Panc1 (cell line): ENCODE measurements at regions not wholly inside any gene's neighbourhood (a gene's known extent, or its start where the extent isn't known, plus 50 kb on each side); places are given as distances from the start of the nearest gene placed in this dataset.

ENCODE experiments used
- ATAC-seq: fragments of 200-7000 bp; cut with Tn5 transposase; 2 replicates; pipeline ENCODE4 v1.9.1; 2020; ENCODE audit warnings: mild to moderate bottlenecking, moderate library complexity
- BruUV-seq: library from RNA; stranded (reverse); fragments of 400-500 nt; replicated peaks from 2 replicates; lab custom pipeline; 2021; lab: Mats Ljungman, UMichigan
- CTCF ChIA-PET: fragments of 300-600 bp; sonication (Branson Sonifier 250); formaldehyde crosslinking; loops from one replicate; lab custom pipeline; 2022; ENCODE audit warnings: antibody characterized with exemption; lab: Charles Lee
- POLR2A ChIA-PET: fragments of 300-600 bp; sonication (Branson Sonifier 250); formaldehyde crosslinking; loops from one replicate; lab custom pipeline; 2022; ENCODE audit warnings: antibody characterized with exemption; lab: Charles Lee
- DNase-seq: peaks from one replicate; pipeline ENCODE4 v3.0.0-alpha.2; 2010; ENCODE audit warnings: low read depth, low spot score
- H3K27ac ChIP-seq: 2 replicates; pipeline ENCODE4 v1.5.1; 2011; ENCODE audit warnings: mild to moderate bottlenecking, low read length, inconsistent platforms
- H3K27me3 ChIP-seq: fragments of 200-500 bp; sonication (Bioruptor generic); 2 replicates; pipeline ENCODE4 v1.6.0; 2014; ENCODE audit warnings: low read length, inconsistent platforms; ENCODE audit not compliant: control insufficient read depth, insufficient read depth
- H3K36me3 ChIP-seq: fragments of 200-500 bp; sonication (Bioruptor generic); 2 replicates; pipeline ENCODE4 v1.5.1; 2014; ENCODE audit warnings: inconsistent platforms, mild to moderate bottlenecking, low read length, moderate library complexity; ENCODE audit not compliant: control insufficient read depth, insufficient read depth
- H3K4me1 ChIP-seq: 2 replicates; pipeline ENCODE4 v1.5.1; 2011; ENCODE audit warnings: inconsistent platforms, mild to moderate bottlenecking, low read length, moderate library complexity; ENCODE audit not compliant: control insufficient read depth, insufficient read depth
- H3K4me3 ChIP-seq, 2 experiments: 2 replicates each; pipeline ENCODE4 v1.5.1; 2011 to 2012; ENCODE audit warnings: low read depth in 2 of 2, low read length in 2 of 2, mild to moderate bottlenecking in 2 of 2, inconsistent platforms in 1 of 2, moderate library complexity in 1 of 2
- H3K9me3 ChIP-seq: fragments of 200-500 bp; sonication (Bioruptor generic); 2 replicates; pipeline ENCODE4 v1.5.1; 2014; ENCODE audit warnings: low read depth, mild to moderate bottlenecking, inconsistent platforms, low read length, moderate library complexity; ENCODE audit not compliant: control insufficient read depth, insufficient read depth
- POLR2AphosphoS5 ChIP-seq: IDR thresholded peaks from 2 replicates; pipeline ENCODE4 v1.6.1; 2012; ENCODE audit warnings: mild to moderate bottlenecking, low read depth, low read length, moderate library complexity
- SIN3A ChIP-seq: IDR thresholded peaks from 2 replicates; pipeline ENCODE4 v1.6.1; 2012; ENCODE audit warnings: low read depth, mild to moderate bottlenecking, low read length, moderate library complexity, borderline replicate concordance; ENCODE audit not compliant: insufficient read depth
- TCF7L2 ChIP-seq: IDR thresholded peaks from 2 replicates; pipeline ENCODE4 v1.6.1; 2011; ENCODE audit warnings: mild to moderate bottlenecking, low read depth, low read length, inconsistent platforms
- in situ Hi-C: cut with HindIII; loops from 2 replicates; pipeline ENCODE4 v1.10.0; 2016; ENCODE audit warnings: low sequenced_read_pairs, low pct_unique_long_range_greater_than_20kb
- intact Hi-C: fragments of 100-400 bp; cut with micrococcal nuclease; formaldehyde crosslinking; loops from one replicate; pipeline ENCODE4 v1.10.0; 2022; ENCODE audit not compliant: unreplicated experiment
- TF ChIP-seq, protein P1 (sequence below): fragments of 450-650 bp; IDR thresholded peaks from 2 replicates; pipeline ENCODE4 v1.5.1; 2017; ENCODE audit warnings: mild to moderate bottlenecking
- TF ChIP-seq, protein P2 (sequence below), 2 experiments: IDR thresholded peaks; 2 replicates each; pipeline ENCODE4 v1.6.1; 2011 to 2012; ENCODE audit warnings: low read depth in 2 of 2, control low read depth in 1 of 2, low read length in 1 of 2, mild to moderate bottlenecking in 1 of 2, moderate library complexity in 1 of 2; ENCODE audit not compliant: insufficient read depth in 1 of 2

DNA sequence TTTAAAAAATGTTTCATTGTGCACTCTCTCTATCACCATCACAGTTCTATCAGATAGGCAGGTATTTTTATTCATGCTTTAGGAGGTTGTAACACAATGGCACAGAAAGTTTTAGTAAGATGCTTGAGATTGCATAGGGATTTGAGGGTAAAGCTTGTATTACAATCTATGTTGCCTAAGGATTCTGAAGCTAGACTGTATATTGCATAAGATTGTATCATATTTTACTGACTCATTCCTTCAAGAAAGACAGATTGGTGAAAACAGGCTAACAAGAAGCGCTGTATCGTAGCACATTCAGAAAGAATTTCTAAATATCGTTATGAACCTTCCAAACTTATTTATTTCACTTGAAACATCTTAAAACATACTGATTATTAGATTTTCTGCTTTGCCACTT is 577.7 kb downstream of the EBF1 start:
- Histone ChIP-seq H3K27ac (no peak overlapping the region), H3K4me1 (no peaks in the 10 kb centered on the region), H3K4me3 (no peak overlapping the region), H3K36me3 (no peaks in the 10 kb centered on the region), H3K27me3 (no peaks in the 10 kb centered on the region), H3K9me3 (no peaks in the 10 kb centered on the region)
- BruUV-seq, result no TSS peak
- in situ Hi-C loops, result no loop called here
- POLR2A ChIA-PET, result no interaction called here
- TF ChIP-seq SIN3A (no peak), TCF7L2 (no peak), POLR2AphosphoS5 (no peak)
- TF ChIP-seq, protein P1, sequence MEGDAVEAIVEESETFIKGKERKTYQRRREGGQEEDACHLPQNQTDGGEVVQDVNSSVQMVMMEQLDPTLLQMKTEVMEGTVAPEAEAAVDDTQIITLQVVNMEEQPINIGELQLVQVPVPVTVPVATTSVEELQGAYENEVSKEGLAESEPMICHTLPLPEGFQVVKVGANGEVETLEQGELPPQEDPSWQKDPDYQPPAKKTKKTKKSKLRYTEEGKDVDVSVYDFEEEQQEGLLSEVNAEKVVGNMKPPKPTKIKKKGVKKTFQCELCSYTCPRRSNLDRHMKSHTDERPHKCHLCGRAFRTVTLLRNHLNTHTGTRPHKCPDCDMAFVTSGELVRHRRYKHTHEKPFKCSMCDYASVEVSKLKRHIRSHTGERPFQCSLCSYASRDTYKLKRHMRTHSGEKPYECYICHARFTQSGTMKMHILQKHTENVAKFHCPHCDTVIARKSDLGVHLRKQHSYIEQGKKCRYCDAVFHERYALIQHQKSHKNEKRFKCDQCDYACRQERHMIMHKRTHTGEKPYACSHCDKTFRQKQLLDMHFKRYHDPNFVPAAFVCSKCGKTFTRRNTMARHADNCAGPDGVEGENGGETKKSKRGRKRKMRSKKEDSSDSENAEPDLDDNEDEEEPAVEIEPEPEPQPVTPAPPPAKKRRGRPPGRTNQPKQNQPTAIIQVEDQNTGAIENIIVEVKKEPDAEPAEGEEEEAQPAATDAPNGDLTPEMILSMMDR, result no peak
- TF ChIP-seq, protein P2, sequence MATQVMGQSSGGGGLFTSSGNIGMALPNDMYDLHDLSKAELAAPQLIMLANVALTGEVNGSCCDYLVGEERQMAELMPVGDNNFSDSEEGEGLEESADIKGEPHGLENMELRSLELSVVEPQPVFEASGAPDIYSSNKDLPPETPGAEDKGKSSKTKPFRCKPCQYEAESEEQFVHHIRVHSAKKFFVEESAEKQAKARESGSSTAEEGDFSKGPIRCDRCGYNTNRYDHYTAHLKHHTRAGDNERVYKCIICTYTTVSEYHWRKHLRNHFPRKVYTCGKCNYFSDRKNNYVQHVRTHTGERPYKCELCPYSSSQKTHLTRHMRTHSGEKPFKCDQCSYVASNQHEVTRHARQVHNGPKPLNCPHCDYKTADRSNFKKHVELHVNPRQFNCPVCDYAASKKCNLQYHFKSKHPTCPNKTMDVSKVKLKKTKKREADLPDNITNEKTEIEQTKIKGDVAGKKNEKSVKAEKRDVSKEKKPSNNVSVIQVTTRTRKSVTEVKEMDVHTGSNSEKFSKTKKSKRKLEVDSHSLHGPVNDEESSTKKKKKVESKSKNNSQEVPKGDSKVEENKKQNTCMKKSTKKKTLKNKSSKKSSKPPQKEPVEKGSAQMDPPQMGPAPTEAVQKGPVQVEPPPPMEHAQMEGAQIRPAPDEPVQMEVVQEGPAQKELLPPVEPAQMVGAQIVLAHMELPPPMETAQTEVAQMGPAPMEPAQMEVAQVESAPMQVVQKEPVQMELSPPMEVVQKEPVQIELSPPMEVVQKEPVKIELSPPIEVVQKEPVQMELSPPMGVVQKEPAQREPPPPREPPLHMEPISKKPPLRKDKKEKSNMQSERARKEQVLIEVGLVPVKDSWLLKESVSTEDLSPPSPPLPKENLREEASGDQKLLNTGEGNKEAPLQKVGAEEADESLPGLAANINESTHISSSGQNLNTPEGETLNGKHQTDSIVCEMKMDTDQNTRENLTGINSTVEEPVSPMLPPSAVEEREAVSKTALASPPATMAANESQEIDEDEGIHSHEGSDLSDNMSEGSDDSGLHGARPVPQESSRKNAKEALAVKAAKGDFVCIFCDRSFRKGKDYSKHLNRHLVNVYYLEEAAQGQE (IDR thresholded peaks at IDR 0.05; ENCODE audit: insufficient read depth in 1 of 2, low read depth in 2 of 2, low read length in 1 of 2), result no peak
- CTCF ChIA-PET, result no interaction called here
- DNase-seq, result no peak
- intact Hi-C loops, result no loop called here
- ATAC-seq, result no peak

DNA sequence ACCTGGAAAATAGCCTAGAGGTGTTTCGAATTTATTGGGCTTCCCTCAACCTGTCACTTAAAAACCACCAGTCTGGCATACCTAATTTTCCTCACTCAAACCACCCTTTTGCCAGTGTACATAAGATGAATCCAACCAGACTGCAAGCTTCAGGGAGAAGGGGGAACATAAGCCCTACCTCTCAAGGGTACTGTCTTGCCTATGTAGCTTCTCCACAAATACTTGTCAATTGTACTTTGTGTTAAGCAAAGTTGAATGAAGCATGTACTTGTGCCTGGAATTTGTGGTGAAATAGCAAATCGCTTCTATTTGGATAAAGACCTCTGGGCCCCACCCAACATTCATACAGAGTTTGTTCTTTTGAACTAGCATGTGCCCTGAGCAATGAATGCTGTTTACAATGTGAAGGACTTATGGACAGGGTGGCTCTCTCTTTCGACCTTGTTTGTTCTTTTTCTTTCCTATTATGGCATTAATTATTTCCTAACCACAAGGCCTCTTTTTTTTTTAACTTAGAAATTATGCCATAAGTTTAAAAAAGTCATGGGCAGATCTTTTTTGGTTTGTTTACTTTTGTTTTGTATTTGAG is 580.2 kb downstream of the EBF1 start:
- Histone ChIP-seq H3K4me3 (no peak overlapping the region), H3K27ac (no peak overlapping the region), H3K4me1 (no peaks in the 10 kb centered on the region), H3K36me3 (no peaks in the 10 kb centered on the region), H3K27me3 (no peaks in the 10 kb centered on the region), H3K9me3 (no peaks in the 10 kb centered on the region)
- intact Hi-C loops (no loop called here), in situ Hi-C loops (no loop called here)
- ATAC-seq, result no peak
- ChIA-PET CTCF (no interaction called here), POLR2A (no interaction called here)
- BruUV-seq, result no TSS peak
- DNase-seq, result no peak
- TF ChIP-seq, protein P2 (IDR thresholded peaks at IDR 0.05; ENCODE audit: insufficient read depth in 1 of 2, low read depth in 2 of 2, low read length in 1 of 2), result no peak
- TF ChIP-seq POLR2AphosphoS5 (no peak), SIN3A (no peak), TCF7L2 (no peak)
- TF ChIP-seq, protein P1, result no peak
